Fibroblast of skin of scalp (primary cell): ENCODE measurements at regions not wholly inside any gene's neighbourhood (a gene's known extent, or its start where the extent isn't known, plus 50 kb on each side); places are given as distances from the start of the nearest gene placed in this dataset.

Source experiments
- DNase-seq: peaks from one replicate; pipeline ENCODE4 v3.0.0-alpha.2; 2013

GRCh38 chr6:22227824-22228610 lies 68.8 kb downstream of the PRL start:
- no peak for DNase-seq

- no peak for DNase-seq
Measured at GRCh38 chr6:22231050-22231449, 65.8 kb downstream of the PRL start.

- peak; percentile 85 for DNase-seq
Measured at GRCh38 chr6:22231616-22232015, 65.2 kb downstream of the PRL start.

GRCh38 chr6:22236626-22237414 lies 60.0 kb downstream of the PRL start:
- DNase-seq = peak; percentile 99
